Neuron (in vitro differentiated cells): ENCODE measurements at regions not wholly inside any gene's neighbourhood (a gene's known extent, or its start where the extent isn't known, plus 50 kb on each side); places are given as distances from the start of the nearest gene placed in this dataset.

Experiments
- H2AFZ ChIP-seq: one replicate; pipeline ENCODE4 v1.6.1; 2013; ENCODE audit warnings: low read depth, mild to moderate bottlenecking, inconsistent platforms, low read length, moderate library complexity
- H3K27me3 ChIP-seq: one replicate; pipeline ENCODE4 v1.6.1; 2013; ENCODE audit warnings: low read length; ENCODE audit not compliant: insufficient read depth
- H3K36me3 ChIP-seq: one replicate; pipeline ENCODE4 v1.6.1; 2013; ENCODE audit warnings: low read length; ENCODE audit not compliant: insufficient read depth
- H3K4me1 ChIP-seq: one replicate; pipeline ENCODE4 v1.6.1; 2013; ENCODE audit warnings: low read length; ENCODE audit not compliant: insufficient read depth
- H3K4me3 ChIP-seq: 2 replicates; pipeline ENCODE4 v1.5.1; 2013; ENCODE audit warnings: mild to moderate bottlenecking, low read length, moderate library complexity
- H3K9me3 ChIP-seq: one replicate; pipeline ENCODE4 v1.6.1; 2013; ENCODE audit warnings: low read length

DNA sequence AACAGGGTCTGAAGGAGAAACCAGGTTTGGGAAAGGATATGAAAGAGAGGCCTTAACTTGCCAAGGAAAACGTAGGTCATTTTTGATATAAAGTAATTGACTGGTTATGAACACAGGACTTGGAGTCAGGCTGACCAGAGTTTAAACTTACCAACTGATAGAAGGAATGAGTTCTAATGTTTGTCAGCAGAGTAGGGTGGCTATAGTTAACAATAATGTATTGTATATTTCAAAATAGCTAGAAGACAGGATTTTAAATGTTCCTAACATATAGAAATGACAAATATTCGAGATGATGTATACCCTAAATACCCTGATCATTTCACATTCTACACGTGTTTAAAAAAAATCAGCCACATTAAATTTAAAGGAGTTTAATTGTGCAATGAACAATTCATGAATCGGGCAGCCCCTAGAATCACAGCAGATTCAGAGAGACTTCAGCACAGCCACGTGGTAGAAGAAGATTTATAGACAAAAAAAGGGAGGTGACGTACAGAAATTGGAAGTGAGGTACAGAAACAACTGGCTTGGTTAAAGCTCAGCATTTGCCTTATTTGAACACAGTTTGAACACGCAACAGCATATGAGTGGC, 52.5 kb upstream of the PLEKHG7 start:
- H3K9me3 ChIP-seq, result no peaks in the 10 kb centered on the region
- H3K4me3 ChIP-seq, result no peak overlapping the region
- H3K36me3 ChIP-seq, result no peaks in the 10 kb centered on the region
- no peaks in the 10 kb centered on the region for H3K27me3 ChIP-seq
- H3K4me1 ChIP-seq, result peaks cover 13% of the 10 kb centered on the region
- H2AFZ ChIP-seq, result no peak overlapping the region

DNA sequence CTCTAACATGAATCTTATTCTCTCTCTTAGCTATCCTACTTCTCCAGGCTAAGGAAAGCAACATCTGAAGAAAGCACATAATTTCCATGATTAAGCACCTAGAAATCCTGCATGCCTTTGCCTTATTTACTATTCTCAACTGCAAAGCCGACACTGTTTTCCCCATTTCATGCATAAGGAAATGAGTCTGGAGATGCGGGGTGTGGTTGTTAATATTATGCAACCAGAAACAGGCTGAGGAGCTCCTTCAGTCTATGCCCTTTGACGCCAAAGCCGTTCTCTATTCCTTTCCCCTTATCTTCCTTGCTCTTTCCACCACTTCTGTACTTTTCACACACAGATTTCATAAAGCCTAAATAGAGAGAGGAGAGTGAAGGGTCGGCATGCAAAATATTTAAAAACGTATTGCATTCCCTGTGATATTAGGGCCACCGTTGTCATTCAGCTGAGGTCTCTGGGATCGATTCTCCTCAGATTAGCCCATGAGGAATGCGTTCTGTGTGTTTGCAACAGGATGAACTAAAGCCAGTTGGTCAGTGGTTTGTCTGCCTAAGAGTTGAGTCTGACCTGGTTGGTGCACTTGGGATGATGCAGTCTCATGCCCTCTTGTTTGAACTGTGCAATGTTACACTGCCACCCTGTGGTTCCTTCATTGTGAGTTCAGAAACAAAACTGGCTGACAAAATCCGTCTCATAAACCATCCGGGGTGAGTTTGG, 53.1 kb upstream of the PLEKHG7 start:
- H3K36me3 ChIP-seq, result no peaks in the 10 kb centered on the region
- no peaks in the 10 kb centered on the region for H3K27me3 ChIP-seq
- H2AFZ ChIP-seq, result peak overlapping the region; percentile 23
- H3K4me1 ChIP-seq, result peaks cover 10% of the 10 kb centered on the region
- no peak overlapping the region for H3K4me3 ChIP-seq
- no peaks in the 10 kb centered on the region for H3K9me3 ChIP-seq

DNA sequence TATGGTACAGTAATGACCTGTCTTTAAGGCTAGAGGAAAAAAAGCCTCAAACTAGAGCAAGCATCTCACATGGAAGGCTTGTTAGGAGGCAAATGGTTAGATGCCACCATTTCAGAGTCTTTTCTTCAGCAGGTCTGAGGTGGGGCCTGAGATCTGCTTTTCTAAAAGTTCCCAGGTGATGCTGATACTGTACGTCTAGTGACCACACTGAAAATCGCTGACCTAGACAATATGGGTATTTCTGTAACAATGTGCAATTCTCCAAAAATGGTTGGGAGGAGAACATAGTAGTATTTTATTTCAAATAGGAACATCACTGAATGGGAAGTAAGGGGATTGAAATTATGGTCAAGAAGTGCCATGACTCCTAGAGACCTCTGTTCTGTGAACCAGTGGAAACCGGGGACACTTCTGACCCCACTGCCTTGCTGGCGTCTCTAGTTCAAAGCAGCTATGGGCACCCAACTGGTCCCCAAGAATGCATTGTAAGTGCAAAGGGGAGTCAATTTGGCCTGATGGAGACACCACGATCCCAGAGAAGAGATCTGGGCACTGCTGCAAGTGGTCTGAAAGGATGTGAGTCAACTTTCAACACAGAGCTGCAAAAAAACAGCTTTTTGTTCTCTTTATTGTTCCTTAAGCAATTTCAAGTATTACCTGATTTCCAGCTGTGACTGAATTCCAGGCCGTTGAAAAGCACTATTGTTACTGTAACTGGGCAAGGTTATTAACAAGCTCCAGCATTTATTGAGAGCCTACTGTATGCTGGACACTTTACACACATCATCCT, 54.4 kb upstream of the PLEKHG7 start:
- no peak overlapping the region for H3K4me3 ChIP-seq
- peaks cover 7% of the 10 kb centered on the region for H3K4me1 ChIP-seq
- no peaks in the 10 kb centered on the region for H3K9me3 ChIP-seq
- no peaks in the 10 kb centered on the region for H3K36me3 ChIP-seq
- no peaks in the 10 kb centered on the region for H3K27me3 ChIP-seq
- H2AFZ ChIP-seq, result no peak overlapping the region

DNA sequence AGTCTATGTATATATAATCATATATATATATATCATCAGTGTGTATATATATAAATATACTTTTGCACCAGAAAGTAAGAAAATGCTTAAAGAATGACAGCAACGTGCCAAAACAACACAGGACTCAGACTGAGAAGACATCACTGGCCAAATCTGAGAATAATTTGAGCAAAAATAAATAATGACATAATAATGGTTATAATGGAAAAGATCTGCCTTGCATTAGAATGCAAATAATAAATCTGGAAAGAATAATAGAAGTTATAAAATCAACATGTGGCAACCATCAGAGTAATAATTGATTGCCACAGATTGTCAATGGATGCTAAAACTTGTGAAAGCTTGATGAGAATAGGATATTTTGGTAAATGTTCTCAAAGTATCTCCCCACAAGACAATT, 61.5 kb upstream of the PLEKHG7 start:
- Histone ChIP-seq H3K9me3 (no peaks in the 10 kb centered on the region), H3K4me1 (no peaks in the 10 kb centered on the region), H3K36me3 (no peaks in the 10 kb centered on the region), H3K4me3 (no peak overlapping the region), H2AFZ (no peak overlapping the region), H3K27me3 (no peaks in the 10 kb centered on the region)

DNA sequence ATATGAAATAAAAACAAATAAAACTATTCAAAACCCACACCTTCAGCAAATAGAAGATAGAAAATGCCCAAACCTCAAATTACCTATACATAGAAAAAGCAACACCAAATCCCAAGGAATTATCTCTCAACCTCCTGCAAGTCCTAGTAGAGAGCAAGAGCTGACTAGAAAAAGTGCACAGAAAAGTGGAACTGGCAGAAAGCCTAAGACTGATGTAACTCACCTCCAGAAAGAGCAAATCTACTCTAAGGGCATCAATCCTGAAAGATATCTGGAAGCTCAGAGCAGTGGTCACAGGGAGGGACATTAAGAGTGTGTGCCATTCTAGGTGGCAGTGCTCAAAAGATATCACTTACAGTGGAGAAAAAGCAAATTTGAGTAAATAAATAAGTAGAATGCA, 62.1 kb upstream of the PLEKHG7 start:
- Histone ChIP-seq H3K27me3 (no peaks in the 10 kb centered on the region), H3K4me1 (no peaks in the 10 kb centered on the region), H3K36me3 (no peaks in the 10 kb centered on the region), H2AFZ (no peak overlapping the region), H3K9me3 (no peaks in the 10 kb centered on the region), H3K4me3 (no peak overlapping the region)

DNA sequence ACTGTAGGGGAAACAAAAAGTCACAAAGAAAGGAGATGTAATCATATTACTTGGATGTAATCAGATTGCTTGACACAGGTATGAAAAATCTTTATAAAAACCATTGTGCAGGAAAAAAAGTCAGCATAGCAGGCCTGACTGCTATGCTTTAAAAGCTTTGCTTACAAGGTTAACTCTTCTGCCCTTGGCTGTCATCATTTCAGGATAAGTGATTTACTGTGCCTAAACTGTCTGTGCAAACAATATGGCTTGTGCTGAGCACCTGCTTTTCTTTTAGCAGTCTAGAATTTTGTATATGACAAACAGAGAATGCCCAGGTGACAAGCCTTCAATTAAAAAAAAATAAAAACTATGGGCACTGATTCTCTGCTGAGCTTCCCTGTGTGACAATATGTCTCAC, 63.8 kb upstream of the PLEKHG7 start:
- no peaks in the 10 kb centered on the region for H3K36me3 ChIP-seq
- H3K27me3 ChIP-seq, result no peaks in the 10 kb centered on the region
- no peaks in the 10 kb centered on the region for H3K4me1 ChIP-seq
- no peak overlapping the region for H2AFZ ChIP-seq
- no peaks in the 10 kb centered on the region for H3K9me3 ChIP-seq
- no peak overlapping the region for H3K4me3 ChIP-seq

DNA sequence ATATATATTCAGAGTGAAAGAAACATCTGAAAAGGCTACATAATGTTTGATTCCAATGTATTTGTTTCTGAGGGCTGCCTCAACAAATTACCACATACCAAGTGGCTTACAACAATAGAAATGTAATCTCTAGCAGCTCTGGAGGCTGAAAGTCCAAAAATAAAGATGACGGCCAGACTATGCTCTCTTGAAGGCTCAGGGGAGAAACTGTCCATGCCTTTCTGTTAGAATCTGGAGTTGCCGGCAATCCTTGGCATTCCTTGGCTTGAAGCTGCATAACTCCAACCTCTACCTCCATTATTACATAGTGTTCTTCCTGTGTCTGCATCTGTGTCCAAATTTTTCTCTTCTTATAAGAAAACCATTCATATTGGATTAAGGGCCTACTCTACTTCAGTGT, 68.1 kb upstream of the PLEKHG7 start:
- H3K36me3 ChIP-seq, result no peaks in the 10 kb centered on the region
- H3K9me3 ChIP-seq, result no peaks in the 10 kb centered on the region
- H3K4me1 ChIP-seq, result no peaks in the 10 kb centered on the region
- no peaks in the 10 kb centered on the region for H3K27me3 ChIP-seq
- no peak overlapping the region for H3K4me3 ChIP-seq
- H2AFZ ChIP-seq, result no peak overlapping the region

DNA sequence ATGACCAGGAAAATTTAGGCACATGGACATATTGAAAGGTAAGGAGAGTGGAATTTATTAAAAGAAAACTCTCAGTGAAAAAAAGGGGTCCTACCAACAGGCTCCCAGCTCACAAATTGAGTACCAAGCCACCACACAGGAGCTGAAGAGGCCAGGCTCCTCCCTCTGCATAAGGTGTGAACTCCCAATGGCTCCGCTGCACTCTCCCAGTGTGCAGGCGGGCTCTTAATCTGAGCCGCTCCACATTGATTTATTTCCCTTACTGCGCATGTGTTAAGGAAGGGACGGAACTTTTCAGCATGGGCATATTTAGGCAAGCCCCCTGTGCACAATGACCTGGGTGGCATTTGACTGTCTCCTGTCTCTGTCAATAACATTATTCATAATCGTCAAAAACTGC, 68.6 kb upstream of the PLEKHG7 start:
- no peak overlapping the region for H3K4me3 ChIP-seq
- H3K9me3 ChIP-seq, result no peaks in the 10 kb centered on the region
- H3K27me3 ChIP-seq, result no peaks in the 10 kb centered on the region
- no peak overlapping the region for H2AFZ ChIP-seq
- no peaks in the 10 kb centered on the region for H3K36me3 ChIP-seq
- H3K4me1 ChIP-seq, result no peaks in the 10 kb centered on the region

DNA sequence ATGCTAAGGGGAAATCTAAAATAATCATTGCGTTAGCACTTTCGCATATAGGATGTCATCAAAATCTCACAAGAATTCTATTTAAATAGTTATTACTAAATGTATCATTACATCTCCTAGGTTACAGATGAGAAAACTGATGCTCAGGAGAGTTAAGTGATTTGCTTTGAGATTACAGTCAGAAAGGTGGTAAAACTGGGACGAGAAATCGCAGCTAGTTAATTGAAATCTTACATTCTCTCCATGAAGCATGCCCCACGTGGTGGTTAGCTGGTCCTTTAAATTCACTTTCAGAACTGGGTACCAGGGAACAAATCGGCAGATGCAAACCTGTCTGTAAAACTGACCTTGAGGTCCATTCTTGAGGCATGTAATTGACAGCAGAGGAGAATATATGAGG, 71.8 kb upstream of the PLEKHG7 start:
- Histone ChIP-seq H3K9me3 (no peaks in the 10 kb centered on the region), H3K36me3 (no peaks in the 10 kb centered on the region), H3K27me3 (no peaks in the 10 kb centered on the region), H3K4me1 (no peaks in the 10 kb centered on the region), H3K4me3 (no peak overlapping the region), H2AFZ (no peak overlapping the region)

DNA sequence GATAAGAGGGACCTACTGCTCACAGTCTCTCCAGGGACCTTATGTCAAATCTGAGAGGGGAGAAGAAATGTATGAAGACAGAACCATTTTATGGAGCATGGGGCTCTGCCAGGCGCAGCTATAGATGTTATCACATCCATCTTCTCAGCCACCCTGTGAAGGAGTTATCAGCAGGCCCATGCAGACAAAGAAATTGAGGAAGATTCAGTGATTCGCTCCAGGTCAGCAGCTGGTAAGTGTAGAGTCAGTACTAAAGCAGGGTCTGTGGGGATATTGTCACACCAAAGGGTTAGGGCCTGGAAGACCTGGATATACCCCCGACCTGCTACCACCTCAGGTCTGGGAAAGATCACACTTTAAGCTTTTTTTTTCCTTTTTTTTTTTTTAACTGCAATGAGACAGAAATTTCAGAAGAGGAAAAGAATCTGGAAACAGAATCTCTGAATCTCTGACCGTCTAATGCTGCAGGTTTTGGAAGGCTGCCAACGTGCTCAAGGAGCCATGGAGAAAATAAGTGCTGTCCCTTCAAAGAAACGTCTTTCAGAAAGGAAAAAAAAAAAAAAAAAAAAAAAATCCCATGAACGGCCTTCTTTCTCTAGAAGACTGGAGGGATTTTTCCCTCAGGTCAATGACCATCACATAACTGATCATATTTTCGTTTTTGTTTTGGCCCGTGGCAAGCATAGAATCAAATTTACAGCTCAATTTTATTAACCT, 73.3 kb upstream of the PLEKHG7 start:
- no peaks in the 10 kb centered on the region for H3K36me3 ChIP-seq
- H3K9me3 ChIP-seq, result no peaks in the 10 kb centered on the region
- H3K27me3 ChIP-seq, result no peaks in the 10 kb centered on the region
- no peak overlapping the region for H2AFZ ChIP-seq
- no peak overlapping the region for H3K4me3 ChIP-seq
- no peaks in the 10 kb centered on the region for H3K4me1 ChIP-seq

DNA sequence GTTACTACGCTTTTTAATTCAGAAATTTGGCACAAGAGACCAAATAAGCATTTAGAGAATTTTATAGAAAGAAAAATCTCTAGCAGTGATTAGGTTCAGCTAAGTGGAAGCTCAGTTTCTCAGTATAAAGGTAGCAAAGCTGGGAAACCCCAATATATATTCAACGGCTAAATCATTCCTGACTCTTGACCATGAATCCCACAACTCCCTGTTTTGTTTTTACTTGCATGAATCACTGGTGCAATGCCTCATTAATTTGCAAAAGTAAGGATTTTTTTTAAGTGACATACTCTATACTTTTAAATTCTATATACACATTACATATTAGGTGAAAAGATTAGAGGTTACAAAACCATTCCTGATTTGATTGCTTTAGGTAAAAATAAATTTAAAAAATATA, 74.3 kb upstream of the PLEKHG7 start:
- Histone ChIP-seq H3K36me3 (no peaks in the 10 kb centered on the region), H3K4me1 (no peaks in the 10 kb centered on the region), H3K27me3 (no peaks in the 10 kb centered on the region), H3K9me3 (no peaks in the 10 kb centered on the region), H3K4me3 (no peak overlapping the region), H2AFZ (no peak overlapping the region)

DNA sequence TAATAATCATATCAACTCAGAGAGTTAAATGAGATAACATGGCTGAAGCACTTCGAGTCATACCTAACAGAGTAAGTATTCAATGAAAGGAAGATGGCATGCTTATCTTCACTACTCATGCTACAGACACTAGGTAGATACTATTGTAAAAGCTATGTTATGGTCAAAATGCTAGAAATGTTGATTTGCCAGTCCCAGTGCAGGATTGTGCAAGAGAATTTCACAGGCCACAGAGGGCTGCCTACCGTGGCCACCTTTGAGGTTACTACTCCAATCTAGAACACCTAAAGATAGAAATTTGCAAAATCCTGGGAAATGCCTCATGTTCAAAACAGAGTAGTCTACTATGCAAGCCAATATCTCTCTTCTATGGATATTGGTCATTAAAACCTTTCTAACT, 75.3 kb upstream of the PLEKHG7 start:
- Histone ChIP-seq H3K9me3 (no peaks in the 10 kb centered on the region), H3K36me3 (no peaks in the 10 kb centered on the region), H3K4me1 (no peaks in the 10 kb centered on the region), H3K4me3 (no peak overlapping the region), H2AFZ (no peak overlapping the region), H3K27me3 (no peaks in the 10 kb centered on the region)
